PC-9 (cell line): ENCODE measurements at regions not wholly inside any gene's neighbourhood (a gene's known extent, or its start where the extent isn't known, plus 50 kb on each side); places are given as distances from the start of the nearest gene placed in this dataset.
A peak's percentile ranks its signal among the peaks of the same experiment; 100 is the strongest.

Experiments
- BruUV-seq: library from RNA; stranded (reverse); fragments of 400-500 nt; replicated peaks from 2 replicates; lab custom pipeline; 2021; lab: Mats Ljungman, UMichigan
- CTCF ChIA-PET: fragments of 300-600 bp; sonication (Branson Sonifier 250); formaldehyde crosslinking; loops from one replicate; lab custom pipeline; 2022; ENCODE audit warnings: antibody characterized with exemption; lab: Charles Lee
- POLR2A ChIA-PET: fragments of 300-600 bp; sonication (Branson Sonifier 250); formaldehyde crosslinking; loops from one replicate; lab custom pipeline; 2022; ENCODE audit warnings: antibody characterized with exemption; ENCODE audit not compliant: unreplicated experiment; lab: Charles Lee
- DNase-seq, 2 experiments: peaks; one replicate each; pipeline versions ENCODE4 v3.0.0 to v3.0.0-alpha.2; 2015 to 2022; ENCODE audit warnings: mixed read lengths in 1 of 2
- H2AFZ ChIP-seq: fragments of 200-600 bp; sonication (generic); 2 replicates; pipeline ENCODE4 v1.8.1; 2017; ENCODE audit warnings: antibody characterized with exemption
- H3F3A ChIP-seq: fragments of 200-600 bp; sonication (generic); 2 replicates; pipeline ENCODE4 v1.8.1; 2017; ENCODE audit warnings: antibody characterized with exemption, mild to moderate bottlenecking, low read depth; ENCODE audit not compliant: insufficient read depth
- H3K27ac ChIP-seq: fragments of 200-600 bp; sonication (generic); 2 replicates; pipeline ENCODE4 v1.6.1; 2016; ENCODE audit warnings: mixed run types
- H3K27me3 ChIP-seq: fragments of 200-600 bp; sonication (generic); 2 replicates; pipeline ENCODE4 v1.6.1; 2016; ENCODE audit warnings: low read depth, mixed run types; ENCODE audit not compliant: insufficient read depth
- H3K36me3 ChIP-seq: fragments of 200-600 bp; sonication (generic); 2 replicates; pipeline ENCODE4 v1.6.1; 2016; ENCODE audit warnings: low read depth, mixed run types
- H3K4me1 ChIP-seq: fragments of 200-600 bp; sonication (generic); replicated peaks from 2 replicates; pipeline ENCODE4 v1.6.1; 2016; ENCODE audit warnings: mixed run types; ENCODE audit not compliant: insufficient read depth
- H3K4me2 ChIP-seq: fragments of 200-600 bp; sonication (generic); 2 replicates; pipeline ENCODE4 v1.6.1; 2017; ENCODE audit warnings: mixed run types
- H3K4me3 ChIP-seq: fragments of 200-600 bp; sonication (generic); 2 replicates; pipeline ENCODE4 v1.6.1; 2016; ENCODE audit warnings: mixed run types
- H3K79me2 ChIP-seq: fragments of 200-600 bp; sonication (generic); 2 replicates; pipeline ENCODE4 v1.6.1; 2017; ENCODE audit warnings: low read depth, mixed run types
- H3K9me2 ChIP-seq: fragments of 200-600 bp; sonication (generic); 2 replicates; pipeline ENCODE4 v1.8.1; 2017; ENCODE audit warnings: mild to moderate bottlenecking; ENCODE audit not compliant: insufficient read depth
- H3K9me3 ChIP-seq: fragments of 200-600 bp; sonication (generic); 2 replicates; pipeline ENCODE4 v1.8.1; 2016; ENCODE audit warnings: low read depth; ENCODE audit not compliant: insufficient read depth
- H4K20me1 ChIP-seq: fragments of 200-600 bp; sonication (generic); 2 replicates; pipeline ENCODE4 v1.8.1; 2017; ENCODE audit not compliant: insufficient read depth
- CTCF ChIP-seq: fragments of 200-600 bp; sonication (generic); conservative IDR thresholded peaks from 2 replicates; pipeline ENCODE4 v1.6.1; 2017; ENCODE audit warnings: mixed run types, antibody characterized with exemption, mild to moderate bottlenecking, moderate library complexity
- EZH2 ChIP-seq: fragments of 200-600 bp; sonication (generic); IDR thresholded peaks from 2 replicates; pipeline ENCODE4 v1.8.0; 2017; ENCODE audit warnings: antibody characterized with exemption, low read depth
- intact Hi-C: fragments of 100-400 bp; cut with micrococcal nuclease; formaldehyde crosslinking; loops from one replicate; pipeline ENCODE4 v1.10.0; 2022; ENCODE audit not compliant: unreplicated experiment

GRCh38 chr11:116614306-116615210, 158.2 kb downstream of the BUD13 start:
- BruUV-seq: no TSS peak
- peaks cover 90% of the 10 kb centered on the region for H3K27me3 ChIP-seq
- H4K20me1 ChIP-seq: peaks cover 3% of the 10 kb centered on the region; the same call in 1 of the 2 replicates
- no peak overlapping the region for H3K4me2 ChIP-seq
- H3K27ac ChIP-seq: no peak overlapping the region
- CTCF ChIA-PET: no interaction called here
- H3K4me1 ChIP-seq: no peaks in the 10 kb centered on the region
- no peaks in the 10 kb centered on the region for H3K79me2 ChIP-seq
- DNase-seq: no peak
- H3K9me3 ChIP-seq: no peaks in the 10 kb centered on the region
- TF ChIP-seq CTCF (no peak), EZH2 (no peak)
- intact Hi-C loops: no loop called here
- H2AFZ ChIP-seq: no peak overlapping the region
- no peaks in the 10 kb centered on the region for H3F3A ChIP-seq
- POLR2A ChIA-PET: no interaction called here
- H3K4me3 ChIP-seq: no peak overlapping the region
- H3K36me3 ChIP-seq: no peaks in the 10 kb centered on the region
- H3K9me2 ChIP-seq: no peaks in the 10 kb centered on the region

- Histone ChIP-seq H3K79me2 (no peaks in the 10 kb centered on the region), H3K4me1 (no peaks in the 10 kb centered on the region), H3F3A (no peaks in the 10 kb centered on the region), H3K4me2 (no peak overlapping the region), H3K4me3 (no peak overlapping the region), H3K27me3 (peaks cover 96% of the 10 kb centered on the region), H2AFZ (no peak overlapping the region), H3K9me3 (no peaks in the 10 kb centered on the region), H4K20me1 (peaks cover 3% of the 10 kb centered on the region; the same call in 1 of the 2 replicates), H3K9me2 (no peaks in the 10 kb centered on the region), H3K27ac (no peak overlapping the region), H3K36me3 (no peaks in the 10 kb centered on the region)
- POLR2A ChIA-PET: no interaction called here
- intact Hi-C loops: no loop called here
- no TSS peak for BruUV-seq
- CTCF ChIA-PET: no interaction called here
- DNase-seq: no peak
- TF ChIP-seq CTCF (no peak), EZH2 (0 out of 2 replicates have a peak, but pooled peaks have one; percentile 74)
Measured at GRCh38 chr11:116613206-116613875, 159.4 kb downstream of the BUD13 start.

GRCh38 chr11:116611998-116612620, 160.7 kb downstream of the BUD13 start:
- Histone ChIP-seq H3K9me3 (no peaks in the 10 kb centered on the region), H3K27ac (no peak overlapping the region), H2AFZ (no peak overlapping the region), H3K79me2 (no peaks in the 10 kb centered on the region), H3K9me2 (no peaks in the 10 kb centered on the region), H3F3A (no peaks in the 10 kb centered on the region), H3K36me3 (no peaks in the 10 kb centered on the region), H3K4me3 (no peak overlapping the region), H3K4me1 (no peaks in the 10 kb centered on the region), H4K20me1 (peaks cover 3% of the 10 kb centered on the region; the same call in 1 of the 2 replicates), H3K4me2 (no peak overlapping the region), H3K27me3 (peaks cover 90% of the 10 kb centered on the region)
- intact Hi-C loops: no loop called here
- TF ChIP-seq CTCF (no peak), EZH2 (no peak)
- no peak for DNase-seq
- POLR2A ChIA-PET: no interaction called here
- CTCF ChIA-PET: no interaction called here
- BruUV-seq: no TSS peak
